Stimulated activated CD4-positive, alpha-beta T cell treated with anti-CD3 and anti-CD28 coated beads, Interleukin-2, amount 100 ng/mL, for 48 hours (primary cell): ENCODE measurements at regions not wholly inside any gene's neighbourhood (a gene's known extent, or its start where the extent isn't known, plus 50 kb on each side); places are given as distances from the start of the nearest gene placed in this dataset.
"Not testable (repeated sequence)": the region's sequence is repeated elsewhere in the genome, so short reads cannot be mapped to it uniquely, and the experiment has no call there.

Experiments
- DNase-seq, 2 donors: peaks; one replicate each; pipeline ENCODE4 v3.0.0-alpha.2; 2020

DNA sequence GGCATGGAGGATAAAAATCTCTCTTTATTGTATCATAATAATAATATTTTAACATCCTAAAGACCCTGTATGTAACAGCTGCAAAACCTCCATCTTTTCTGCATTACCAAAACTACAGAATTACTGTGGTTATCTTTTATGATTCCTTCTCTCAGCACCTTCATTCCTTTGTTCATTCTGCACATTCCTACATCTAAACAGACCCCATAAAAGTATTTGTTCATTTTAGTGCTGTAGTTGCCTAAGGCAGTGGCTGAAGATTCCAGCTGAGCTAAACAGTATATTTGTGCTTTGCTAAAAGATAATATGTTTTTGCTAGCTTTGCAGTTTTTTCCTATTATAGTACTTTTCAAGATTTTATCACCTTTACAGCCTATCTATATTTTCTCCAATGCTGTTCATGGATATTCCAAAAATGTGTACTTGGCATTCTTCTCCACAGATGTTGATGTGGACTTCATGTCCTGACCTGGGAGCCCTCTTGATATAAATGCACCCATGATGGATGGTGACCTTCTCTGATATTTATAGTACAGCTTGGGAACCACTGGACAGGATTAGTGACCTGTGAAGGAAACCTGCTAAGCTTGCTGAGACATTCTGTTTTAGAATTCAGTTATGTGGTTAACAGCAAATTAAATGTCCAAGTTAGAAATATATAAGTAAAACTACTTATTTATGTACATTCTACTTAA, 2832.9 kb upstream of the PCDH20 start:
- DNase-seq = no peak

DNA sequence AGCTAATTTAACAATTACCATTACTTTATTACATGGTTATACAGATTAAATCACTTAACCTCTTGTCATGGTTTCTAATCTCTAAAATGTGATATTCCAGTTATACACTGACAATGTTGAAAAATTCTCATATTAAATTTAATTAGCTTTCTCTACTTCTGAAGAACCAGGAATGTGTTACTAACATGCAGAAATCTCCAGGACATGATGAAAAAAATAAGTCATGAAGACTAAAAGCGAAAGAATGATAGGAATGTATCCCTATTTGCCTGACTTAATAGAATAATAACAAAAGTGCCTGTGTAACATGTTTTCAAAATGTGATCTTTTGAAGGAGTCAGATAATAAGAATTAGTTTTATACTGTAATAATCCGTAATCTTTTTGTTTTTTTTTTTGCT, 2823.7 kb upstream of the PCDH20 start:
- DNase-seq = no peak

DNA sequence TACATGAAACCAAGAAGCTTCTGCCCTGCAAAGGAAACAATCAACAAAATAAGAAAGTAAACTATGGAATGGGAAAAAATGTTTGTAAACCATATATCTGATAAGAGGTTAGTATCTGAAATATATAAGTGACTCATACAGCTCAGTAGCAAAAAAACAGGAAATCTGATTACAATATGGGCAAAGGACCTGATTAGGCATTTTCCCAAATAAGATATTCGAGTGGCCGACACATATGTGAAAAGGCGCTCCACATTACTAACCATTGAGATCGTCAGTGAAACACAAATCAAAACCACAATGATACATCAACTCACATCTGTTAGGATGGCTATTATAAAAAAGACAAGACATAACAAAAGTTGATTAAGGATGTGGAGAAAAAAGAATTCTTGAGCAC, 2818.6 kb upstream of the PCDH20 start:
- no peak for DNase-seq

DNA sequence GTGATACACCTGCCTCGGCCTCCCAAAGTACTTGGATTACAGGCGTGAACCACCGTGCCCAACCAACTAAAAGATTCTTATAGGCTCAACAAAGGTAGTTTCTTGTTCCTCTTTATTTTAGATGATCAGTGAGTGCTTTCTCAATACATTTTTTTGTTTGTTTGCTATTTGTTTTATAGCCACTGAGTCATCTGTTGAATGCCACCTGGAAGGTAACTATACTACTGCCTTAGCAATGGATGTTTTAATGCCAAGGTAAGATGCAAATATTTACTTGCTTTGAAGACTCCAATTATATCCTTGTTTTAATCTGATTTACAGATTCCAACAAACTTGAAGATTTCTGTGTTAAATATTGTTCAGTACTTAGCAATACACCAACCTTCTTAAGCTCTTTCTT, 2807.4 kb upstream of the PCDH20 start:
- no peak for DNase-seq

DNA sequence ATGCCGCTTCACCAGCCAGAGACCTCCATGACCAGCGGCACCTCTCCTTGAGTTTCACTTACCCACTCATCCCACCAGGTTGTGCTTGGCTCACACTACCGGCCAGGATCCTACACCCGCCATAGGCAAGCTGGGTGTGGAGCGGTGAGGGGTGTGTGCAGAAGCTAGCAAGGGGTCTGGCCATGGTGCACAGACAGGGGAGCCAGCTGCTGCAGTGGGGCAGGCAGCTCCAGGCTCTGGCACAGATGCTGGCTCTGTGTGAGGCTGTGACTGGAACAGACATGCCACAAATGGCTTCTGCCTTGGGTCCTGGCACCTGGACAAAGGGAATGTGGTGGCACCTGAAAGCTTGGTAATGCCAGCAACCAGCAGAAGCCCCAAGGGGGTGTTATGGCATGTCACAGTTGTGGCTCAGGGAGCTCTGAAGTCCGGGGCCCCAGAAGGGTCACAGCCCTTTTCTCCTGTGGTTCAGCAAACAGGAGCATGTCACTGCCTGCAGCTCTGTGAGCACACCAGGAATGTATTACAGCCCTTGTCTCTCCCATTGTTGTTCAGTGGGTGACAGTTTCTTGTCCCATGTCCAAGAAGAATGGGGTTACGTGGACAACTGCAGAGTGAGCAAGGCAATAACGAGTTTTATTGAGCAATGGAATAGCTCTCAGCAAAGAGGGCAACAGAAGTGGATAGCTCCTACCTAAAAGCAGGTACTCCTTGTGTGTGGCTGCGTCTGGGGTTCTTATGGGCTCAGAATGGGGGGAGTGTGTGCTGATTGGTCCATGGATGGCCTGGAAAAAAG, 2791.0 kb upstream of the PCDH20 start:
- DNase-seq = no peak

DNA sequence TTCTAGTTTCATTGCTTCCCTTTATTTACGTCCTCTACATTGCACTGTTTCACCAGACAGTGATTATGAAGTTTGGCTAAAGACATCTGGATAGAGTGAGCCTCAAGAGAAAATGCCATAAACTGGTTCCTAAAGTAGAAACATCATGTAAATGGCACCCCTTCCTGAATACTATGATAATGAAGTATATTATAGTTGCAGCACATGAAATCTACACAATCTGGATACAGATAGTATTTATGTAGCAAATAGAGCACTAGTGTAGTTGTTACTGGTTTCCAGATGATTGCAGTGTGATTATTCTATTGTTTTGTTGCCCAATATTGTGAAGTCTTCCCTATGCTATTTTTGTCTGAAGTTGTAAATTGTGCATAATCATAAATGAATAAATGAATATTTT, 2786.9 kb upstream of the PCDH20 start:
- DNase-seq = no peak

DNA sequence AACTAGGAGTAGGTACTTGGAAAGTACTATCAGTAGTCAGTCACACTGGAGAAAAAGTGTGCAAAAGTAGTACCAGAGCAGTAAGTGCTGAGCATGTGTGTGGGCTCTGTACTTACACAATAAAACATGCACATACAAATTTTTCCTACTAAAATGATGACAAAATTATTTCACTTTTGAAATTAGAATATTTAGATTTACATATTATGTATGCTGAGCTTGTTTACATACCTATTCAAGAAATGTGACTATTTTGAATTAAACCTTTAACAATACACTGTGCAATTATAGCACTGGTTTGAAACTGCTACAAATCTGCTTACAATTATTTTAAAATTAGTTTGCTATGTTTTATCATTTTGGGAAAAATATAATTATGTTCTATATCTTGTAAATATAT, 2781.6 kb upstream of the PCDH20 start:
- no peak for DNase-seq

DNA sequence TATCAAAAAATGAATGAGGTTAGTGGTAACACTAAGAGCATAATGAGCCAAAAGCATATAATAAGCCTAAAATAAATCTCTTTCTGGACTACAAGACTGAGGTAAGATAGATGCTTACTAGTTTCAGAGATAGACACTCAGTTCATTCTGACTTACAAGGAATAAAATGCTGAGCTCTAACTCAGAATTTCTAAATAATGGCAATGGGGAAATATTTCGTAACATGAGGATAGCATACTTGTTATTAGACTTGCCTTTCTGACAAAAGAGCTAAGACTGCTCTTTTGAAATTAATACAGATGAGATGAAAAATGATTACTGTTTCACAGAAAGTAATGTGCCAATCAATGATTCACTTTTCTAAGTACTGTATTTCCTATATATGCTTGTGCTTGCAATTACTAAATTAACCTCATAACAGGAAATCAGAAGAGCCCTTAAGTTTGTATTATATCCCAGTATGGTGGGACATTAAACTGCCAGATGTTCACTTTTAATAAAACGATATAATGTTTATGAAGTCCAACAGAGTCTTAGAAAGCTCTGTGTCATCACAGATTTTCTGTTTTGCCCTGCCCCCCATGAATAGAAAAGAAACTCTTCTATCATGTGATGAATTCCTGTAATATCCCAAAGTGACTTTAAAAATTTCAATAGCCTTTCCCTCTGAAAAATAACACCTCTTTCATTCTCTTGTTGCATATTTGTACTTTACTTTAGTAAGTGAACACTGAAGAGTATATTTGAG, 2771.0 kb upstream of the PCDH20 start:
- DNase-seq = no peak

DNA sequence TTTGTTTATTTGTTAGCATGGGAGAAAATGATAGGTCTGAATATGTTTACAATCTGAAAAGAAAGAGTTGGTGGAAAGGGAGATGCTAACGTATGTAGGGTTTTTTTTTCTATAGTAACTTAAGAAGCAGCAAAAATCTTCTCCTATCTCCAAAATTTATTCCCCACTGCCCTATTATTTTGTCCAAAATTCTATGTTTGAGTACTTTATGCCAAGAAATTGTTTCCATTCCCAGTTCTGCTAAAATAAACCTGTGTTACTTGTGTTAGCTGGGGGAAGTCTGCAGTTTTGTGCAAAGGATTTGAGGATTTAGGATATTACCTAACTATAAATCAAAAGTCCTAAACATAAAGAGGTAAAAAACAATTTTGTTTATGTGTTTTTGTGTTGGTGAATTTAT, 2770.4 kb upstream of the PCDH20 start:
- DNase-seq = no peak

DNA sequence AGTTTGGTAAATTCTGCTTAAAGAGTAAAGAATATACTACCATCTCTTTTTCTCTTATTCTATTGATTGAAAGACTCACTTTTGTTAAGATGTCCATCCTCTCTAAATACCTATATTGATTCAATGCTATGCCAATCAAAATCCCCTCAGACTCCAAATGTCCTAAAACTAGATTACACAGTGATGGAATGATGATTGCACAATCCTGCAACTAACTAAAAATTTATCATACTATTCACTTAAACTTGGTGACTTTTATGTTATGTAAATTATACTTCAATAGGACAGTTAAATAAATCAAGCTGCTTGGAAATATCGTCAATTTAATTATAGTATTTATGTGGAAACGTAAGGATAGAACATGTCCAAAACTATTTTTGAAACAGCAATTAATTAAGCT, 2765.1 kb upstream of the PCDH20 start:
- DNase-seq = no peak

DNA sequence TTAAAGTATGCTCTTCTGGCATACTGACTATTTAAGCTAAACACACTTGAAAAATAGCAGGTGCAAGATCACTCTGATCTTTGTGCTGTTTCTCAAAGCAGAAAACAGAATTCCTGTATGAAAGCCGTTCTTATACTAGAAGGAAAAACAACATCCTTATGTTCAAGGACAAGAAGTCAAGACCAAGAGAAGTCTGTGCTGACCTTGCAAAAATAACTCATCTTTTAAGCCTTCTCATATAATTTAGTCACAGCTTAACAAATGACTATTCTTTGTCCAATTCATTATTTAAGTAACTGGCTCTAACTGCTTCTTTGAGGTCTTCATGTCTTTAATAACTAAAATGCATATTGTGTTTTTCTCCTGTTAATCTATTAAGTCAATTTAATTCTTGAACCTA, 2750.2 kb upstream of the PCDH20 start:
- no peak for DNase-seq

DNA sequence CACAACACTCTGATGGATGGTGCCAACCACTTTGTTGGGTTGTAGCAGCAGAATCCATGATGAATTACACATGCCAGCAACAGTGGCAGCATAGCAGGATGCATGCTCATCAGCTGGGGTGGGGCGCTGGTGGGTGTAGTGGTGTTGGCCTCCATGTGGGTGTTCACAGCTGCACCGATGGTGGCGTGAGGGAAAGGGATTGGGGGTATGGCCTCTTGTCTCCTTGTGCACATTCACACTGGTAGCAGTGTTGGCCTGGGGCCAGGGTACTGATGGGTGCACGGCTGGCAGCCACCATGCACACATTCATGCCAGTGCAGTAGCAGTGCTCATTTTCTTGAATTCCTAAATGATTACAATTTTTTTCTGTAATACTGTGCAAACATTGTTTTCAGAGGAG, 2748.8 kb upstream of the PCDH20 start:
- no peak for DNase-seq

DNA sequence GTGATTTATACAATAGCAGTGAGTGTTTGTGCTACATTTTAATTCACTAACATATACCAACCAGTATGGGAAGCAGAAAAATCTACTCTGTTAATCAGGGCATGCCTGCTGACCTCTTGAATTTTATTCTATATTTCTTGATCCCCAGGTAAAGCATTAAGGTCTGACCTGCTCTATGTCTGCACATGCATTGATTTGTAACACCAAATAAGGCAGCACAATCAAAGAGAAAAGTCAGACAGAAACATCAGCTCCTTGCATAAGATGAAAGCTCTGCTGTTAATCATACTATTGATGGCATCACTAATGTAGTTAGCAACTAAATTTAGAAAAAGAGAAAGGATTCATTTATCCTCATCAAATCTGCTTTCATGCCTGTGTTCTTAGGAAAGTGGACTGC, 2744.8 kb upstream of the PCDH20 start:
- no peak for DNase-seq

DNA sequence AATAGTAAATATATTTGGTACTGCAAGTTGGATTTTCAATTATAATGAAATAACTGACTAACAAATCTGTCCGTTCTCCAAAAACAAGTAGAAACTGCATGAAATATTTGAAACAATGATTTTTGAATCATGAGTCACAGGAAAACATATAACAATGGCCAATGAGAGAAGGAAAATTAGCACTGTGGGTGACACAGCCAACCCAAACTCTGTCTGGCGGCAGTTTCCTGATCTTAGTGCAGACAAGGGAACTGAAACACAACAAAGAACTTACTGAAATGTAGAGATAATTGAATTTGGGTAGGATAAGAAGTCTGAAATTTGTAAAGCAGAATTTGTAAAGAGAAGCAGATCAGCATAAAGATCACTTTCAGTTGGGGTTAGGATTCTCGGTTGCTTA, 2743.3 kb upstream of the PCDH20 start:
- DNase-seq = no peak

DNA sequence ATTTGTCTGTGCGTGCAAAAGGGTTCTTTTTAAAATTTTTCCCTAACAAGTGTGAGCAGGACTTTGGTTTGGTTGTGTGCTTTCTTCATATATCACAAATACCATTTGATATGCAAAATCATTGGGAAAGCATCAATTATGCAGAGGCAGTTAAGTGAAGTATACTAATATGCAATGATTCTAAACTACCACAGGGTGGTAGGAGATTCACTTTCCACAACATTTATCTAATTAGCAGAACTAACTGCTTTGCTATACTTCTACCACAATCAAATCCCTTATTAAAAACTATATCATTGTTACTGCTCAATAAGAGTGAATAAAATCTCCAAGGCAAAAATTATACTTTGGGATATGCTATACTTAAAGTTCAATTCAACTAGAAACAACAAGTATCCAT, 2738.9 kb upstream of the PCDH20 start:
- no peak for DNase-seq

DNA sequence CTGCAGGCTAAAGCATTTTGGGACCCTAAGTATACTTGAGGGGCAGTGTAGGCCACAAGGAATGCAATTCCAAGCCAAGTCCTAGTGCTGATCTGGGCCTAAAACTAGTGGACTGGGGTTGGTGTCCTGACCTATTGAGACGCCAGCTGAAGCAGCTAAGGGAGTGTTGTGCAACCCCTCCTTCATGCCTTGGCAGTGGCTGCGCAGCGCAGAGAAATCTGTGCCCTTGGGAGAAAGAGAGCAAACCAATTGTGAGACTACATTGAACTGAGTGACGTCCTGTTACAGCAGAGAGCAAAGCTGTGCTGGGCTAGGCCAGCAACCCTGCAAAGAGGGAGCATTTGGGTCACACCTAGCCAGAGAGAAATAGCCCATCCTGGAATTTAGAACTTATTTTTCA, 2715.0 kb upstream of the PCDH20 start:
- no peak for DNase-seq

DNA sequence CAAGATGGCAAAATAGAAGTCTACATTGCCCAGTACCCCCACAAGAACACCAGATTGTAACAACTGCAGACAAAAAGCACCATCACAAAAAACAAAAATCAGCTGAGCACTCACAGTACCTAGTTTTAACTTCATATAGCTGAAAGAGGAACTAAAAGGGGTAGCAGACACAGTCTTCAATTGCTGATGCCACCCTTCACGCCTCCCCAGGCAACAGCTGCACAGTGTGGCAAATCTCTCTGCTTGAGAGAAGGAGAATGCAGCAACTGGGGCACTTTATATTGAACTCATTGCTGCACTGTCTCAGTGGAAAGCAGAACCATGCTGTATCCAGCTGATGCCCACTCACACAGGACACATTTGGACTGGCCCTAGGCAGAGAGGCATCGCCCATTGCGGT, 2714.5 kb upstream of the PCDH20 start:
- no peak for DNase-seq

DNA sequence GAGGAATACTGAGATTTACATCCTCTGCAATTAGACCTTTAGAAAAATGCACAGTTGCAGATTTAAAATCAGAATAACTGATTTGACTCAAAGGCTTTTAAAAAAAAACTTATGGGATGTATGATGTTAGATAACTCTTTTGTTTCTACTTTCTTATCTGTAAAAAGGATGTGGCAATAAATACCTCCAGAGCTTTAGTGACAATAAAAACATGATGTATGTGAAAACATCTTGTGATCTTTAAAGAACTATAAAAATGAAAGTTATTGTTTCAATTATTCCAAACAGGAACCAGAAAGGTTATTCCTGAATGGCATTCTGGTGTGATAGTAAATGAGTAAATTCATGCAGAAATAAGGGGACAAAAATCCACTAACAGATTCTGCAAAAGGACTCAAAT, 2712.2 kb upstream of the PCDH20 start:
- DNase-seq = no peak

DNA sequence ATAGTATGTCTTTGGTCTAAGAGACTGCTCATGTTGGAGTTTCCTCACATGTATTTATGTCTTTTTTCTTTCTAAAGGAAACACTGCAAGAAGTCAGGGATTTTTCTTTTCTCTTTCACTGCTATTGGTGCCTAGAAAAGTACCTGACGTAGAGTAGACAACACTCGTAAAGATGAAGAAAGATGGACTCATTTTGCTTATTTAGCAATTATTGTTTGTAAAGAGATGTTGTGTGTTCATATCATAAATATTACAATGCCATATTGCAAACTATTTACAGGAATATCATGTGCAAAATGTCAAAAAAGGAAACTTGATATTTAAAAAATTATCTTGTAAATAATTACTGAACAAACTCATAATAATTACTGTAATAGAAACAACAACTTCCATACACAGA, 2711.5 kb upstream of the PCDH20 start:
- no peak for DNase-seq

DNA sequence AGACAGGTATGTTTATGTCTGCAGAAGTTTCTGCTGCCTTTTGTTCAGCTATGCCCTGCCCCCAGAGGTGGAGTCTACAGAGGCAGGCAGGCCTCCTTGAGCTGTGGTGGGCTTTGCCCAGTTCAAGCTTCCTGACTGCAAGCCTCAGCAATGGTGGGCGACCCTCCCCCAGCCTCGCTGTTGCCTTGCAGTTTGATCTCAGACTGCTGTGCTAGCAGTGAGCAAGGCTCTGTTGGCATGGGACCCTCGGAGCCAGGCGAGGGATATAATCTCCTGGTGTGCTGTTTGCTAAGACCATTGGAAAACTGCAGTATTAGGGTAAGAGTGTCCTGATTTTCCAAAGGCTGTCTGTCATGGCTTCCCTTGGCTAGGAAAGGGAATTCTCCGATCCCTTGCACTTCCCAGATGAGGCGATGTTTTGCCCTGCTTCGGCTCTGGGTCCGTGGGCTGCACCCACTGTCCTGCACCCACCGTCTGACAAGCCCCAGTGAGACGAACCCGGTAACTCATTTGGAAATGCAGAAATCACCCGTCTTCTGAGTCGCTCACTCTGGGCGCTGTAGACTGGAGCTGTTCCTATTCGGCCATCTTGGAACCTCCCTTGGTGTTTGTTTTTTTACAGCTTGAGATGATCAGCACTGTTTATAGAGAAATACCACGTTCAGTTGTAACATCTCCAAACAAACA, 2705.5 kb upstream of the PCDH20 start:
- not testable (repeated sequence) for DNase-seq

DNA sequence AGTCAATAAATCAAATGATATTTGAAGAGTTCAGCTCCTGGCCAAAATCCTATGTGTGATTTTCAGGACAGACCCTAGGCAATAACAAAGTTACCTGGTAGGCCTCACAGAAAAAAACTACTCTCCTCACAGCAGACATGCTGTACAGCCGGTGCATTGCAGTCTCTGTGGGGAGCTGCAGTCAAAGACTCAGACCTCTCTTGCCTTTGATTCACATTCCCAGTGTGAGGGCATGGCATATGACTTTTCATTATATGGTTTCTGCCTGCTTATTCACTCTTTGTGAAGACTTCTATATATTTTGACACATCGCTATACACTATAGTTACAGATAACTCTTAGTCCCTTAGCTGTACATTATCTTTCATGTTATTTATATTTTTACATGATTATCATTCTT, 2684.3 kb upstream of the PCDH20 start:
- no peak for DNase-seq

DNA sequence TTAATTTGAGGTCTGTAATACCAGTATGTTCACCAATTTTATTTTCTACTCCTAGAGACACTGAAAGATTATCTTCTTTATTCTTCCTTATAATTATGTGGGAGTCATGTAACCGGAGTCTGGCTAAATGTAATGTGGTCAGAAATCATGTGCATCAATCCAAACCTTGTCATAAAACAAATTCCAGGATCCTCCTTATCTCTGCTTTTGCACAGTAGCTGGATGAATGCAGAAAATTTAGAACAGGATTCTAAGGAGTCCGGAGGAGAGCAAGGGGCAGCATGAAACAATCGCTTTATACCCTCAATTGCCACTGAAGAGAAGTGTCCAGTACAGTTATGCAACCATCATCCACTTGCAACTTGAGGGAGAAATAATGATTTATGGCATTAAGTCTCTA, 2674.7 kb upstream of the PCDH20 start:
- DNase-seq = no peak

DNA sequence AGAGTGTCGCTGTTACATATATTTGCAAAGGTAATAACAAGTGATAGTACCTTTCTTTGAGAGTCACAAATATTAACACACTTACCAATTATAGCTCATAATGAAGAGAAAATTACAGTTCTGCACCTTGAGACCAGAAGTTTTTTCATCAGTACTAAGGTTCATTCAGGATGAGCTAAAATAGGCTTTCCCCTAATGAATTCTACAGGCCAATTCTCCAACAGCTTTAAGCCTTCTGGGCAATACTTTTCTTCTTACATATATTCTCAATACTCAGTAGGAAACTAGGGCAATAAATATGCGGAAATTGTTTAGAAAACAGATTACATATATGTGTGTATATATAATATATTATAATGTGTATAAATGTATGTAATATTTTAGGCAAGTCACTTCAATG, 2672.8 kb upstream of the PCDH20 start:
- DNase-seq = no peak

DNA sequence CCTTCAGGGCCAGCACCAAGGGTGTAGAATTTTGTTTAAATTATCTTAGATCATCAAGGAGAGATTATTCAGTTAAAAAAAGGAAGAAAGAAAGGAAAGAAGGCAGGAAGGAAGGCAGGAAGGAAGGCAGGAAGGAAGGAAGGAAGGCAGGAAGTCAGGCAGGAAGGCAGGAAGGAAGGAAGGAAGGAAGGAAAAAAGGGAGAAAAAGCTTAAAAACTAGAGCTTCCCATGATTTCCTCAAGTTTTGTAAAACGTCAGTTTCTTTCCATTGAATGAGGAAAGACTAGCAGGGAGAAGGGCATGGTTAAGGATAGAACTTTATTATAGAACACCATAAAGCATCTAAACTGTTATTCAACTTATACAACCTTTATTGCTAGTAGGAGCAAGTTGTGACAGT, 2672.0 kb upstream of the PCDH20 start:
- no peak for DNase-seq
